Fibroblast of mammary gland (primary cell): ENCODE measurements at regions not wholly inside any gene's neighbourhood (a gene's known extent, or its start where the extent isn't known, plus 50 kb on each side); places are given as distances from the start of the nearest gene placed in this dataset.

Source experiments
- DNase-seq: peaks from one replicate; pipeline ENCODE4 v3.0.0-alpha.2; 2010; ENCODE audit warnings: low read depth
- H3K4me3 ChIP-seq: 2 replicates; pipeline ENCODE4 v1.5.1; 2011; ENCODE audit warnings: low read depth, mild to moderate bottlenecking, low read length, moderate library complexity; ENCODE audit not compliant: control insufficient read depth
- TF ChIP-seq, protein P1 (sequence below): conservative IDR thresholded peaks from 2 replicates; pipeline ENCODE4 v1.5.1; 2011; ENCODE audit warnings: low read depth, low read length, inconsistent platforms; ENCODE audit not compliant: control insufficient read depth, insufficient read depth

DNA sequence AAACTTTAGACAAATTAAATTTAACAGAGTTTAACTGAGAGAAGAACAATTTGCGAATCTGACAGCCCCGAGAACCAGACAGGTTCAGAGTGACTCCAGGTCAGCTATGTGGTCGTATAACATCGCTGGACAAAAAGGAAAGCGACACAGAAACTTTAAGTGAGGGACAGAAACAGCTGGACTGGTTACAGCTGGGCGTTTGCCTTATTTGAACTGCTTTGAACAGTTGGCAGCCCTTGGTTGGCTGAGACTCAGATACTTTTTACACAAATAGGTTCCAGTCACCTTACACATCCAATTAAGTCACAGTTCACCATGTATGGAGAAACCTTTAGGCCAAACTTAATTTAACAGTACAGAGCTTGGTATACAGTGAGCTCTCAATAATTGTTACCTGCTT lies 436.9 kb downstream of the GUCY1A2 start:
- no peak for DNase-seq
- no peak overlapping the region for H3K4me3 ChIP-seq
- TF ChIP-seq, protein P1, sequence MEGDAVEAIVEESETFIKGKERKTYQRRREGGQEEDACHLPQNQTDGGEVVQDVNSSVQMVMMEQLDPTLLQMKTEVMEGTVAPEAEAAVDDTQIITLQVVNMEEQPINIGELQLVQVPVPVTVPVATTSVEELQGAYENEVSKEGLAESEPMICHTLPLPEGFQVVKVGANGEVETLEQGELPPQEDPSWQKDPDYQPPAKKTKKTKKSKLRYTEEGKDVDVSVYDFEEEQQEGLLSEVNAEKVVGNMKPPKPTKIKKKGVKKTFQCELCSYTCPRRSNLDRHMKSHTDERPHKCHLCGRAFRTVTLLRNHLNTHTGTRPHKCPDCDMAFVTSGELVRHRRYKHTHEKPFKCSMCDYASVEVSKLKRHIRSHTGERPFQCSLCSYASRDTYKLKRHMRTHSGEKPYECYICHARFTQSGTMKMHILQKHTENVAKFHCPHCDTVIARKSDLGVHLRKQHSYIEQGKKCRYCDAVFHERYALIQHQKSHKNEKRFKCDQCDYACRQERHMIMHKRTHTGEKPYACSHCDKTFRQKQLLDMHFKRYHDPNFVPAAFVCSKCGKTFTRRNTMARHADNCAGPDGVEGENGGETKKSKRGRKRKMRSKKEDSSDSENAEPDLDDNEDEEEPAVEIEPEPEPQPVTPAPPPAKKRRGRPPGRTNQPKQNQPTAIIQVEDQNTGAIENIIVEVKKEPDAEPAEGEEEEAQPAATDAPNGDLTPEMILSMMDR, result no peak

GRCh38 chr11:106585061-106585460 lies 433.2 kb downstream of the GUCY1A2 start:
- no peak overlapping the region for H3K4me3 ChIP-seq
- peak; percentile 59 for DNase-seq
- TF ChIP-seq, protein P1, result peak; percentile 52

DNA sequence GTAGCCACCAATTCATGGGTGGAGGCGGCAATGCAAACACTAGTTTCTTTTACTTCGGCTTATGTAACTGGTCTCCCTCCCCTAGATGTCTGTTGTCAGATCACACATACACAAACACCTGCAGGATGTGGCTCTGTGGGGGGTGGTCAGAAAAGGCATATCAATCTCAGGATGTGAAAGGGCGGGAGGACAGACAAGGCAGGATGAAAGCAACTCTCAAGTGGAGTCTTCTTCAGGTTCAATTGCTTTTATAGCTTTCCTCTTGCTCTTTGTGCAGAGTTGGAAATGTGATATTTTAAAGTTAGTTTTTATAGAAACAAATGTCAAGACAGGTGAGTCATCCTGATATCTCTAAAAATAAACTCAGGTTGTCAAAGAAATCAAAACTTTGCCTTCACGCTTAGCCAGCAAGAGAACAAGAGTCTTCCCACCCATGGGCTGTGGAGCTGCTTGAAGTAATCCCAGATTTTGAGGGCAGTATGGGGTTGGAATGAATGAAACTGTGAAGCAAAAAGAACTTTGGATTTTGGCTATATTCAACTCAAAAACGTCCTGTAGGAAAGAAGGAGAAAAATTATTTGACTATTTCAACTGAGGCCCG lies 423.4 kb downstream of the GUCY1A2 start:
- H3K4me3 ChIP-seq, result no peak overlapping the region
- DNase-seq, result no peak
- TF ChIP-seq, protein P1, result no peak

DNA sequence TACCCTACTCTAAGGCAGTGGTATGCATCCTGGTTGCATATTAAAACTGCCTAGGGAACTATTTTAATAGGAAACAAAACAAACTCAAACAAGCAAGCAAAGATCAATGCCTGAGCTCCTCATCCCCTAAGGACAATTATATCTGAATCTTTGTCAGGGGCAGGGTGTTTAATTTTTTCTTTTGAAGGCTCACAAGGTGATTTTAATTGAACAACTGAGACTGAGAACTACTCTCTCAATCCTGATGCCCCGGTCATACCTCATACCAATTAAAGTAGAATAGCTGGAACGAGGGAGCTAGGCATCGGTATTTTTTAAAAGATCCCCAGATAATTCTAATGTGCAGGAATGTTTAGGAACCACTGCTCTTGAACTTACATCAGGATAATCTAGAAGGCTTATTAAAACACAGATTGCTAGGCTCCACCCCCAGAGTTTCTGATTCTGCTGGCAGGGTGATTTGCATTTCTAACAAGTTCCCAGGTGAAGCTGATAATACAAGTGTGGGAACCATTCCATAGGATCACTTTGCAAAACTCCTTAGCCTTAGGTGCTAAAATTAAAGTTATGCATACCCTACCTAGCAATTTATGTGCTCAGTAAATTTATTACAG lies 416.5 kb downstream of the GUCY1A2 start:
- TF ChIP-seq, protein P1, result no peak
- DNase-seq, result no peak

GRCh38 chr11:106608677-106609076 lies 409.6 kb downstream of the GUCY1A2 start:
- DNase-seq, result peak; percentile 67
- TF ChIP-seq, protein P1, result no peak
- no peak overlapping the region for H3K4me3 ChIP-seq

More for the DNA sequence above, 416.5 kb downstream of the GUCY1A2 start:
- no peak overlapping the region for H3K4me3 ChIP-seq

GRCh38 chr11:106614262-106614661 lies 404.0 kb downstream of the GUCY1A2 start:
- no peak for DNase-seq
- TF ChIP-seq, protein P1, result no peak
- H3K4me3 ChIP-seq, result no peak overlapping the region
